CD4-positive, alpha-beta T cell treated with Interleukin-1 beta for 1 hour (primary cell): ENCODE measurements at regions not wholly inside any gene's neighbourhood (a gene's known extent, or its start where the extent isn't known, plus 50 kb on each side); places are given as distances from the start of the nearest gene placed in this dataset.

ENCODE experiments used
- DNase-seq, 2 donors: peaks; one replicate each; pipeline ENCODE4 v3.0.0-alpha.2; 2020 to 2022

- no peak for DNase-seq
Observed at GRCh38 chr2:19579461-19579860, 221.0 kb upstream of the OSR1 start.

GRCh38 chr2:19577723-19578122, 219.3 kb upstream of the OSR1 start:
- no peak for DNase-seq

- no peak for DNase-seq
Observed at GRCh38 chr2:19576411-19576810, 218.0 kb upstream of the OSR1 start.

DNA sequence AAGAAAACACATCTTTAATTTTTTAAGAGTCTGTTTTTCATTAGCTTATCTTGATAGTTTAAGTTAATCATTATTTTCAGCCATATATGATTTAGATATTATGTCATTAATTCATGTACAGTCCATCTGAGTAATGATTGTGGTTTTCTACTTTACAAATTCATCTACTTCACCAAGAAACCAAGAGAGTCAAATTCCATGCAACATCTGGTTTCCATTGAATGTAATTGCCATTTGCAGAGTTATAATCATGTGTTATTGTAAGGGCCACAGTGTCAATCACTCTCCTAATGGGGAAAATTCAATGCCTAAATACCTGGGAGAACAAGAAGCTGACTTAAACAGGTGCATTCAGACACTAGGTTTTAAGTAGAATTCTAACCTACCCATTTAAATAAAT, 217.2 kb upstream of the OSR1 start:
- no peak for DNase-seq

DNA sequence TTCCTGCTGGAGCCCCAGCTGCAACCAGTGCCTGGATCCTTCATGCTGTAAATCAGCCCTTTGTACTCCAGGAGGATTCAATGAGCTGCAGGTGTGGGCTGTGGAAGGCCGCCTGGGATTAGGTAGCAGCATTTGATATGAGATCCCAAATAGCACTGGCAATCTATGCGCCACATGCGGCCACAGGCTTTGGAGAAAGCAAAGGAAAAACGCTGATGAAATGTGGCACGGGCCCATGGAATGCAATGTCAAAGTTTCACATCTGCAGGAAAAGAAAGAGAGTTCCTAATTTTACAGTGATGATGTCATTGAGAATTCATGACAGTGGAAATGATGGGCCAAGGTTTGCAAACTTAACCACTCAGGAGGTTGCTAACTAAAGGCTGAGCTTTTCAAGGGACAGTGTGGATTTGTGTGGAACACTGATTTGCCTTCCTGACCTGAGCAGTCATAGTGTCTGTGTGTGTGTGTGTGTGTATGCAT, 216.4 kb upstream of the OSR1 start:
- DNase-seq, result no peak

GRCh38 chr2:19573784-19574183, 215.4 kb upstream of the OSR1 start:
- no peak for DNase-seq

- DNase-seq, result no peak
Observed at GRCh38 chr2:19571773-19572172, 213.3 kb upstream of the OSR1 start.

- no peak for DNase-seq
Observed at GRCh38 chr2:19569300-19569791, 210.9 kb upstream of the OSR1 start.

- no peak for DNase-seq
Observed at GRCh38 chr2:19568809-19569208, 210.4 kb upstream of the OSR1 start.

GRCh38 chr2:19560785-19561184, 202.4 kb upstream of the OSR1 start:
- no peak for DNase-seq

DNA sequence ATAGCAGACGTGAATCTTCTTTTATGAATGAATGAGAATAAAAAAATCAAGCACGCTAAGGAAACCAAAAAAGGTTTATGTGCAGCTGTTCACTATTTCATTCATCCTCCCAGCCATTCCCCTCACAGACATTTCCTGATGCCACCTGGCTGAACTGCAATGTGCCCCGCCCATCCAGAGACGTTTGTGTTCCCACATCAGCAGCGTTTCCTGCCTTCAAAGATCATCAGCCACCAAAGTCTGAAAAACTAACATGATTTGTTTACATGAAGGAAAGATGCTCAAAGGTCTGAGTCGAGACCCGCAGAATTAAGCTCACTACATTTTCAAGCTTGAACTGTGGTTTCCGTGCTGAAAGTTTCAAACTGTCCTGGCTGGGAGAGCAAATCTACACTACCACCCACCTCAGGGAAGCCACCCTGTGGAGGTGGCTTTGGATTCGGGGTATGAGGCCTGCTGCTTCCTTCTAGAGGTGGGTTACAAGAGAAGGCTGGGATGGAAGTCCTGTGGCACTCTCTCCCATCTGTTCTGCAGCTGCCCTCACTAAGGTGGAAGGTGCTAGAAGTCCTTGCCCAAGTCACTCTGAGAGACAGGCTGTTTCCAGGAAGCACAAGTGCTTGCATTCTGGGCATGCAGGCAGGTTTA, 201.3 kb upstream of the OSR1 start:
- no peak for DNase-seq

GRCh38 chr2:19556648-19557047, 198.2 kb upstream of the OSR1 start:
- DNase-seq, result no peak

GRCh38 chr2:19554520-19554919, 196.1 kb upstream of the OSR1 start:
- DNase-seq, result no peak

GRCh38 chr2:19552270-19552669, 193.8 kb upstream of the OSR1 start:
- DNase-seq, result no peak

GRCh38 chr2:19550750-19551149, 192.3 kb upstream of the OSR1 start:
- DNase-seq, result no peak

GRCh38 chr2:19549821-19550220, 191.4 kb upstream of the OSR1 start:
- no peak for DNase-seq

GRCh38 chr2:19548116-19548515, 189.7 kb upstream of the OSR1 start:
- no peak for DNase-seq

DNA sequence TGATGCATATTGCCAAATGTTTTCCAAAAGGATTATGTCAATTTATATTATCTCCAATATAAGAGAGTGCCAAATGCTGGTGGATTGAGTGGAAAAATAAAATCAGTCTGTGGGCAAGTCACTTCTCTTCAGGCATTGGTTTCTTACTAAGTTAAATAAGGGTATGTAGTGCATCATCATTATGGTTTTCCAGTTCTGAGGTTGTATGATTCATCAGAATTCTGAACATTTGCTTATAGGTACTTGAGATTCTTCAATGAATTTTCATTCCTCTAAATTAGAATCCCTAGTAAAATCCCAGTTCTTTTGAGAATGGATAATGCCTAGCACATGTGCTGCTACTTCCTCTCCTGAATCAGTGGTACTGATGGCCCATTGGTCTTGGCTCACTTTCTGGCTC, 188.9 kb upstream of the OSR1 start:
- DNase-seq, result no peak

DNA sequence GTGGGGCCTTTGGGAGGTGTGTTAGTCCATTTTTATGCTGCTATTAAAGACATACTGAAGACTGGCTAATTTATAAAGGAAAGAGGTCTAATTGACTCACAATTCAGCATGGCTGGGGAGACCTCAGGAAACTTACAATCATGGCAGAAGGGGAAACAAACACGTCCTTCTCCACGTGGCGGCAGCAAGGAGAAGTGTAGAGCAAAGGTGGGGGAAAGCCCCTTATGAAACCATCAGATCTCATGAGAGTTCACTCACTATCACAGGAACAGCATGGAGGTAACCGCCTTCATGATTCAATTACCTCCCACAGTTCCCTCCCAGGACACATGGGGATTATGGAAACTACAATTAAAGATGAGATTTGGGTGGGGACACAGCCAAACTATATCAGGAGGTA, 187.1 kb upstream of the OSR1 start:
- DNase-seq, result no peak

- no peak for DNase-seq
Observed at GRCh38 chr2:19543663-19544383, 185.4 kb upstream of the OSR1 start.

- no peak for DNase-seq
Observed at GRCh38 chr2:19542796-19543662, 184.6 kb upstream of the OSR1 start.

DNA sequence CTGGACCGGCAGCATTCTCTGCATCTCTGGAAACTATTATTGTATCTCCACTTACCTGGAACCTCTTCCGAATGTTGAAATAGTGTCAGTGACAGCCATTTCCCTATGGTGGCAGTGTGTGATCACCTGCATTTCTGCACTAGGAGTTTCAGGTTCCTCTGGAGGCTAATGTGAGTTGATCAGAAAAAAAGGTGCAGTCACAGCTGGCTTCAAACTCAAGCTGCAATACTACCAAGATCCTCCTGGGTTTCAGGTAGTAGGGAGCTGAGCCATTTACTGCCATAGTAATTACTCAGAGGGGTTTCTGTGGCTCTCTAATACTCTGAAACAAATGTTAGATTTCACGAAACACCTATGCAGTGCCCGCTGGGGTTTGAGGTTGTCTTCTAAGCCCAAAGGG, 183.5 kb upstream of the OSR1 start:
- no peak for DNase-seq

- no peak for DNase-seq
Observed at GRCh38 chr2:19540739-19541525, 182.5 kb upstream of the OSR1 start.
